BLaER1 treated with 17β-estradiol and CSF1 and Interleukin-3, amounts not matched to agents 10 nM and 100 nM (cell line): ENCODE measurements at regions not wholly inside any gene's neighbourhood (a gene's known extent, or its start where the extent isn't known, plus 50 kb on each side); places are given as distances from the start of the nearest gene placed in this dataset.
A peak's percentile ranks its signal among the peaks of the same experiment; 100 is the strongest.
"Not testable (repeated sequence)": the region's sequence is repeated elsewhere in the genome, so short reads cannot be mapped to it uniquely, and the experiment has no call there.

ENCODE experiments used
- H3K27ac ChIP-seq, 11 experiments: shearing (Covaris generic); formaldehyde crosslinking; 2 replicates each; pipeline ENCODE4 v1.8.1; 2022
- H3K27me3 ChIP-seq, 11 experiments: shearing (Covaris generic); formaldehyde crosslinking; 2 replicates each; pipeline ENCODE4 v1.8.1; 2022
- H3K36me3 ChIP-seq, 11 experiments: shearing (Covaris generic); formaldehyde crosslinking; 2 replicates each; pipeline ENCODE4 v1.8.1; 2022
- H3K4me1 ChIP-seq, 10 experiments: shearing (Covaris generic); formaldehyde crosslinking; 2 replicates each; pipeline ENCODE4 v1.8.1; 2022
- H3K4me2 ChIP-seq, 11 experiments: shearing (Covaris generic); formaldehyde crosslinking; 2 replicates each; pipeline ENCODE4 v1.8.1; 2022
- H3K4me3 ChIP-seq, 10 experiments: shearing (Covaris generic); formaldehyde crosslinking; 2 replicates each; pipeline ENCODE4 v1.8.1; 2022
- H3K9ac ChIP-seq, 11 experiments: shearing (Covaris generic); formaldehyde crosslinking; 2 replicates each; pipeline ENCODE4 v1.8.1; 2022
- H3K9me3 ChIP-seq, 11 experiments: shearing (Covaris generic); formaldehyde crosslinking; replicated peaks in 1 of 11; 2 replicates each; pipeline ENCODE4 v1.8.1; 2022
- H4K20me1 ChIP-seq, 11 experiments: shearing (Covaris generic); formaldehyde crosslinking; 2 replicates each; pipeline ENCODE4 v1.8.1; 2022
- Cebpa-rat ChIP-seq, 11 experiments: shearing (Covaris generic); IDR thresholded peaks; 2 replicates each; pipeline ENCODE4 v1.8.1; 2022

DNA sequence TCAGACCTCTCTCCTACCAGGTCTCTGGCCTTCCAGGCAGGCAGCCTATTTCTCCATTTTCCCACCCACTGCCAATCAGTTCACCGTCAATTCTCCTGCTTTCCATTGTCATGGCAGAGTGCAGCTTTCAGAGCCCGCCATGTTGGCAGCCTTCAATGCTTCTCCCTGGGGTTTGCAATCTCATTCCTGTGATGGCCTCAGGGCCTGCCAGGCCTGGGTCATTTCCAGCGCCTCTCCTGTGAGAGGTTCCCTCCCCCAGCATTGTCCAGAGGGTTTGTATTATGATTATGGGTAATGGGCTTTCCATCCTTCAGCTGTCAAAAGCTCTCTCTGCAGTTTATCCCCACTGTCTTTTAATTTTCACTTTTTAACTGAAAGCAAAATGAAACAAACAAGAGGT lies 716.6 kb upstream of the CDH8 start:
- no peak overlapping the region for H3K9ac ChIP-seq
- peaks cover 25 to 54% (median 39%) of the 10 kb centered on the region in 11 experiments for H3K9me3 ChIP-seq
- H3K36me3 ChIP-seq = no peaks in the 10 kb centered on the region
- no peak overlapping the region for H3K4me3 ChIP-seq
- H3K27me3 ChIP-seq = no peaks in the 10 kb centered on the region
- peak overlapping the region in 2 of 11 experiments; percentile 25 to 28; a peak in 1 of 22 replicates for H3K27ac ChIP-seq
- H4K20me1 ChIP-seq = no peaks in the 10 kb centered on the region
- TF ChIP-seq Cebpa-rat (IDR thresholded peaks at IDR 0.05) = no peak
- peak overlapping the region; percentile 5 to 53 (median 28); a peak in 15 of 22 replicates for H3K4me2 ChIP-seq
- peaks cover 4 to 43% (median 11%) of the 10 kb centered on the region in 10 experiments; a peak in 17 of 20 replicates for H3K4me1 ChIP-seq

DNA sequence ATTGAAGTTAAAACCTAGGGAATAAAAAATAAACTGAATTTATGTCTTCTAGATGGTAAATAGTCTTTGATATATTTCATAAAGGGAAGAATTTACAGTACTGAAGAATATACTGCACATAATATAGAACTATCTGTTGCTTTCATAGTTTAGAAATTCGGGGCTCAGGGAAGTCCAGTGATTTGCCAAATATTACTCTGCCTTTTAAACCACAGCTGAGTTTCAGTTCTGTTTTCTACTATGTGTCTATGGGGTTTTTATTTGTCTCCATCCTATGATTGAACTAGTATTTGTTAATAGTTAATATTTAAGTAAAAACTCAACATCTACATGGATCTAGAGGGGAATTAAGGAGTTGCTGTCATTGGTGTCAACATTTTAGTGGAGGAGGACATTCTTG lies 715.0 kb upstream of the CDH8 start:
- peak overlapping the region in 7 of 11 experiments; percentile 7 to 78 (median 49); a peak in 12 of 22 replicates for H3K4me2 ChIP-seq

DNA sequence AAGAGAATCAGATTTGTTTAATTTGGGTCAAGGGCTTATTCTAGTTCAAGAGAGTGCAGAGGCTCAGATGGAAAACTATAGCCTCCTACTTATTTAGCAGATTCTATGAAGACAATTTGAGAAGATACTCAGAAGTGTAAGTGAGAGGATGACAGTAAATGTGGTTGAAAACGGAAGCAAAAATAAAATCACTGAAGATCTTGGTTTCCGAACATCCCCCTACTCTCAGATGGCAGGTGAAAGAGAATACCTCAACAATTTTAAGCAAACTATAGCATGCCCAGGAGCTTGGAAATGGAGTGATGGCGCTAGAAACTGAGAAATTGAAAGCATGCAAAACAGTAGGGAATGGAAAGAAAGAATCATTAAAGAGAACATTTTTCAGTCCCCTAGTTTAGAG lies 705.5 kb upstream of the CDH8 start:
- H3K9ac ChIP-seq = no peak overlapping the region
- H3K36me3 ChIP-seq = no peaks in the 10 kb centered on the region
- H3K4me1 ChIP-seq = no peaks in the 10 kb centered on the region
- no peak overlapping the region for H3K27ac ChIP-seq
- TF ChIP-seq Cebpa-rat (IDR thresholded peaks at IDR 0.05) = no peak
- no peaks in the 10 kb centered on the region for H3K27me3 ChIP-seq
- H3K4me3 ChIP-seq = no peak overlapping the region
- H4K20me1 ChIP-seq = no peaks in the 10 kb centered on the region
- no peak overlapping the region for H3K4me2 ChIP-seq
- H3K9me3 ChIP-seq = no peaks in the 10 kb centered on the region

More for the DNA sequence above, 715.0 kb upstream of the CDH8 start:
- Histone ChIP-seq H3K27ac (no peak overlapping the region), H3K27me3 (no peaks in the 10 kb centered on the region), H3K9me3 (peaks cover 17 to 37% (median 28%) of the 10 kb centered on the region in 11 experiments), H3K36me3 (no peaks in the 10 kb centered on the region), H3K4me1 (peaks cover 4 to 36% (median 11%) of the 10 kb centered on the region in 10 experiments; a peak in 17 of 20 replicates), H4K20me1 (no peaks in the 10 kb centered on the region), H3K9ac (no peak overlapping the region), H3K4me3 (no peak overlapping the region)
- TF ChIP-seq Cebpa-rat (IDR thresholded peaks at IDR 0.05) = no peak

DNA sequence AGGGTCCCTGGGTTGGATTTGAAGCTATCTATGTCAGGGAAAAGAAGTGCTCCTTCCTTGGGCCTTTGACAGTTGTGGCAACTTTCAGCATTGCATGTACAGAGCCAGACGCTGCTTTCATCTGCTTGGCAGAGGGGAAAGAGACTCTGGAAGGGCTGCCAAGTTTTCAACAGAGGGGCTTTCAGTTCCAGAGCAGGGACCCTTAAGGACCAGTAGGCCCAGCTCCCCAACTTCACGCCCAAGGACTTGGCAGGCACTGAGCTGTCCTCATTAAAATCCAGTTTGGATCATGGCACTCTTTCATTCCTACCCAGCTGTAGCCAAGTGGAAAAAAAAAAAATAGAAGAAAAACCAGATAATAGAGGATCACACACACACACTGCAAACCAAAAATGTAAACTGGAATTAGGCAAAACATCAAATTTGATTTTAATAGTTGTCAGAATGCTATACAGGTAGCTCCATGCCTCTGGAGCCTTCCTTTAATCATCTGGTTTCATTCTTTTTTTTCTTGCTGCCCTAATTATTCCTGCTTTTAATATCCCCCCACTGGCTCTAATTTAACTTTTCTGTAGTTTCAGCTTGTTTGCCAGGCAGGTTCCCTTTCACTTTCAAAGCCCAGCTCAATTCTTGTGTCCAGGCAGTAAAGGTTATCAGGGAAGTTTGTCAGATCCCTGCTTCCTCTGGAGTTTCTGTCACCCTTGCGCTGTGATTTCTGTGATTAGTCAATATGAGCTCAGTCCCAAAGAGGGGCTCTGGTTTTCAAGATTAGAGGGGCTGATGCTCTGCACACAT lies 702.6 kb upstream of the CDH8 start:
- TF ChIP-seq Cebpa-rat (IDR thresholded peaks at IDR 0.05) = no peak
- Histone ChIP-seq H4K20me1 (no peaks in the 10 kb centered on the region), H3K27me3 (no peaks in the 10 kb centered on the region), H3K4me1 (no peaks in the 10 kb centered on the region), H3K4me3 (no peak overlapping the region), H3K4me2 (no peak overlapping the region), H3K36me3 (no peaks in the 10 kb centered on the region), H3K27ac (no peak overlapping the region), H3K9me3 (no peaks in the 10 kb centered on the region), H3K9ac (no peak overlapping the region)

DNA sequence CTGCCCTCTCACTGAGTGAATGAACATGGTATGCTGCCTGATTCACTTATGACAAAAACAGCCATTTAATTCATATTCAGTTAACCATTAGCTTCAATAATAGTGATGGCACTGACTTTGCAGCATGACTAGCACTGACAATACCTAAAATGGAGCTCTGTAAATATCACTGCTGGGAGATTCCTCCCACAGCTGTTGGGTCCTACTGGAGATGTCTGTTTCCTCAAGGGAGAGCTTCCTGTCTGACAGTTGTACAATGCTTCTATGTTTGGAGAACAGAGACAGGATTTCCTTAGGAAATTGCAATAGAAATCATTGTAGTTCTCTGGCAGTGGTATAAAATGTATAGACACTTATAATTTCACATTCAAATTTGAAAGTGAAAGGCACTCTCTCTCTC lies 695.9 kb upstream of the CDH8 start:
- TF ChIP-seq Cebpa-rat (IDR thresholded peaks at IDR 0.05) = no peak

DNA sequence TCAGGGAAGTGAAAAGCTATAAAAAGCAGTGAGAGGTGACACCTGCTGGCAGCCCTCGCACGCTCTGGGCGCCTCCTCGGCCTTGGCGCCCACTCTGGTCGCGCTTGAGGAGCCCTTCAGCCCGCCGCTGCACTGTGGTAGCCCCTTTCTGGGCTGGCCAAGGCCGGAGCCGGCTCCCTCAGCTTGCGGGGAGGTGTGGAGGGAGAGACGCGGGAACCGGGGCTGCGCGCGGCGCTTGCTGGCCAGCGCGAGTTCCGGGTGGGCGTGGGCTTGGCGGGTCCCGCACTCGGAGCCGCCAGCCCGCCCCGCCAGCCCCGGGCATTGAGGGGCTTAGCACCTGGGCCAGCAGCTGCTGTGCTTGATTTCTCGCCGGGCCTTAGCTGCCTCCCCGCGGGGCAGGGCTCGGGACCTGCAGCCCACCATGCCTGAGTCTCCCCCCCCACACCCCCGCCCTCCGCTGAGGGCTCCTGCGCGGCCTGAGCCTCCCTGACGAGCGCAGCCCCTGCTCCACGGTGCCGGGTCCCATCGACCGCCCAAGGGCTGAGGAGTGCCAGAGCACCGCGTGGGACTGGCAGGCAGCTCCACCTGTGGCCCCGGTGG lies 688.5 kb upstream of the CDH8 start:
- not testable (repeated sequence) for H3K36me3 ChIP-seq, H3K4me2 ChIP-seq, H3K27me3 ChIP-seq, H3K4me3 ChIP-seq, H3K27ac ChIP-seq, H3K9ac ChIP-seq, H3K4me1 ChIP-seq, H4K20me1 ChIP-seq
- peaks cover 11 to 20% (median 18%) of the 10 kb centered on the region in 11 experiments; a peak in 20 of 22 replicates for H3K9me3 ChIP-seq

More for the DNA sequence above, 695.9 kb upstream of the CDH8 start:
- Histone ChIP-seq H3K9me3 (no peaks in the 10 kb centered on the region), H3K27me3 (no peaks in the 10 kb centered on the region), H3K27ac (peak overlapping the region in 2 of 11 experiments; percentile 4 to 9; a peak in 1 of 22 replicates), H3K4me1 (peaks cover 0 to 11% (median 3%) of the 10 kb centered on the region in 10 experiments; a peak in 6 of 20 replicates), H3K36me3 (no peaks in the 10 kb centered on the region), H3K4me3 (no peak overlapping the region), H3K9ac (no peak overlapping the region), H4K20me1 (no peaks in the 10 kb centered on the region), H3K4me2 (peak overlapping the region in 4 of 11 experiments; percentile 31 to 47 (median 38); a peak in 8 of 22 replicates)

DNA sequence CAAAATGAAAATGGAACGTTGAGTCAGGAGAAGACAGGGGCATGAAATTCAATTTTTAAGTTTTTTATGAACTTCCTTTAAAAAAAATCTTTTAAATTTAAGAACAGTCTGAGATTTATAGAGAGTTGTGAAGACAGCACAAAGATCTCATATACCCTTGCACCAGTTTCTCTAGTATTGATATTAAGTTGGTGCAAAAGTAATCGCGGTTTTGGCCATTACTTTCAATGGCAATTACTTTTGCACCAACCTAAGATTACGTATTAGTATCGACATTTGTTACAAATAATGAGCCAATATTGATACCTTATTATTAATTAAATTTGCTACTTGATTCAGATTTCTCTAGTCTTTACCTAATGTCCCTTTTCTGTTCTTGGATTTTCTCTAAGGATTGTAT lies 684.4 kb upstream of the CDH8 start:
- Histone ChIP-seq H3K27ac (no peak overlapping the region), H4K20me1 (no peaks in the 10 kb centered on the region), H3K27me3 (no peaks in the 10 kb centered on the region), H3K36me3 (no peaks in the 10 kb centered on the region), H3K9ac (no peak overlapping the region), H3K4me1 (no peaks in the 10 kb centered on the region), H3K4me2 (no peak overlapping the region), H3K9me3 (peaks cover 11 to 16% (median 15%) of the 10 kb centered on the region in 11 experiments; a peak in 19 of 22 replicates), H3K4me3 (no peak overlapping the region)
- no peak for TF ChIP-seq Cebpa-rat (IDR thresholded peaks at IDR 0.05)

DNA sequence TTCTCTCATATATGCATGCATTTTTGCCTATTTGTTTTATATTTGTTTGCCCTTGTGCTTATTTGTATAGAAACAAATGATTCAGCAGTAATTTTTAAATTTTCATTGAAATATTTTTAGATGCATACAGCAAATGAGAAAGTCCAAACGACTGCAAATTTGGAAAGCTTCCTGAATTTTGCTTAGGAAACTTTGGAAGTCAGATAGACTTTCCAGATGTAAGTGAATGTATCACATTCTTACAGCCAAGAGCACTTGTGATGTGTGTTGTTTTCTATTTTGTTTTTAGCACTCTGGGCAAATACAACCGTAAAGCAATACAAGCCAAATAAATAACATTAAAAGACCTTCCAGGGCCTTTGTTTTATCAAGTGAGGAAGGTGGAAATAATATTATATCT lies 680.8 kb upstream of the CDH8 start:
- Histone ChIP-seq H3K4me3 (no peak overlapping the region), H3K4me2 (no peak overlapping the region), H3K27me3 (no peaks in the 10 kb centered on the region), H3K36me3 (no peaks in the 10 kb centered on the region), H3K9ac (no peak overlapping the region), H3K27ac (no peak overlapping the region), H3K4me1 (no peaks in the 10 kb centered on the region), H3K9me3 (no peaks in the 10 kb centered on the region), H4K20me1 (no peaks in the 10 kb centered on the region)
- no peak for TF ChIP-seq Cebpa-rat (IDR thresholded peaks at IDR 0.05)

DNA sequence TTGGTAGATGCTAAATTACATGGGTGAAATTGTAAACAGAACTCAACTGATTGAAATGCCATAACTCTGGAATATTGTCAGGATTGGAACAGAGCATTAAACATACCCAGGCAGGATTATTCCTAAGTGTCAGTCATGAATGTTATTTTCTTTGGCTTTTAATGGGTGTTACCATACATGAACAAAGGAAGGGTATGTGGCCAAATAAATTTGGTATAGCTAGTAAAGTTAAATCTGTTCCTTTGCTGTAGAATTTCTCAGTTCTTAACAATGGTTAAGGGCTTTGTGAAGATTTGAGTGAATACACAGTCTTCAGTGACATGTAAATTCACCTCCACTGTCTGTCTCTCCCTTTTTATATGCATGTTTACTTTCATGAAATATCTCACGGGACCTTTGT lies 679.5 kb upstream of the CDH8 start:
- Histone ChIP-seq H3K4me3 (no peak overlapping the region), H3K27me3 (no peaks in the 10 kb centered on the region), H3K9me3 (peaks cover 0 to 3% (median 0%) of the 10 kb centered on the region in 11 experiments; a peak in 1 of 22 replicates), H3K4me1 (no peaks in the 10 kb centered on the region), H3K4me2 (no peak overlapping the region), H4K20me1 (no peaks in the 10 kb centered on the region), H3K27ac (no peak overlapping the region), H3K9ac (no peak overlapping the region), H3K36me3 (no peaks in the 10 kb centered on the region)
- no peak for TF ChIP-seq Cebpa-rat (IDR thresholded peaks at IDR 0.05)
